HG02571 (cell line): ENCODE measurements at regions not wholly inside any gene's neighbourhood (a gene's known extent, or its start where the extent isn't known, plus 50 kb on each side); places are given as distances from the start of the nearest gene placed in this dataset.
"Not testable (repeated sequence)": the region's sequence is repeated elsewhere in the genome, so short reads cannot be mapped to it uniquely, and the experiment has no call there.

Source experiments
- ATAC-seq: cut with Tn5 transposase; IDR thresholded peaks from one replicate; pipeline ENCODE4 v1.9.1; 2021; ENCODE audit warnings: mild to moderate bottlenecking, moderate library complexity; ENCODE audit not compliant: unreplicated experiment

GRCh38 chr4:9505341-9505740 lies 61.1 kb downstream of the DEFB131A start:
- ATAC-seq: not testable (repeated sequence)

GRCh38 chr4:9506672-9507071 lies 62.5 kb downstream of the DEFB131A start:
- ATAC-seq: not testable (repeated sequence)

DNA sequence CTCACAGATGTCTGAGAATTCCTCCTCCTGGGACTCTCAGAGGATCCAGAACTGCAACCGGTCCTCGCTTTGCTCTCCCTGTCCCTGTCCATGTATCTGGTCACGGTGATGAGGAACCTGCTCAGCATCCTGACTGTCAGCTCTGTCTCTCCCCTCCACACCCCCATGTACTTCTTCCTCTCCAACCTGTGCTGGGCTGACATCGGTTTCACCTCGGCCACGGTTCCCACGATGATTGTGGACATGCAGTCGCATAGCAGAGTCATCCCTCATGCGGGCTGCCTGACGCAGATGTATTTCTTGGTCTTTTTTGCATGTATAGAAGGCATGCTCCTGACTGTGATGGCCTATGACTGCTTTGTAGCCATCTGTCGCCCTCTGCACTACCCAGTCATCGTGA lies 68.7 kb downstream of the DEFB131A start:
- not testable (repeated sequence) for ATAC-seq

- not testable (repeated sequence) for ATAC-seq
Observed at GRCh38 chr4:9519631-9520030, 75.4 kb downstream of the DEFB131A start.

- not testable (repeated sequence) for ATAC-seq
Observed at GRCh38 chr4:9522903-9523302, 78.7 kb downstream of the DEFB131A start.

DNA sequence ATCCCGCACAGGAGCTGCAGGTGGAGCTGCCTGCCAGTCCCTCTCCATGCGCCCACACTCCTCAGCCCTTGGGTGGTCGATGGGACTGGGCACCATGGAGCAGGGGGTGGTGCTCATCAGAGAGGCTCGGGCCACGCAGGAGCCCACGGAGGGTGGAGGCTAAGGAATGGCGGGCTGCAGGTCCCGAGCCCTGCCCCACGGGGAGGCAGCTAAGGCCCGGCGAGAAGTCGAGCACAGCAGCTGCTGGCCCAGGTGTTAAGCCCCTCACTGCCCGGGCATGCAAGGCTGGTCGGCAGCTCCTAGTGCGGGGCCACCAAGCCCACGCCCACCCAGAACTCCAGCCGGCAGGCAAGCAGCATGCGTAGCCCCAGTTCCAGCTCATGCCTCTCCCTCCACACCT lies 80.2 kb downstream of the DEFB131A start:
- ATAC-seq: not testable (repeated sequence)

- ATAC-seq: not testable (repeated sequence)
Observed at GRCh38 chr4:9532134-9532862, 88.1 kb downstream of the DEFB131A start.

DNA sequence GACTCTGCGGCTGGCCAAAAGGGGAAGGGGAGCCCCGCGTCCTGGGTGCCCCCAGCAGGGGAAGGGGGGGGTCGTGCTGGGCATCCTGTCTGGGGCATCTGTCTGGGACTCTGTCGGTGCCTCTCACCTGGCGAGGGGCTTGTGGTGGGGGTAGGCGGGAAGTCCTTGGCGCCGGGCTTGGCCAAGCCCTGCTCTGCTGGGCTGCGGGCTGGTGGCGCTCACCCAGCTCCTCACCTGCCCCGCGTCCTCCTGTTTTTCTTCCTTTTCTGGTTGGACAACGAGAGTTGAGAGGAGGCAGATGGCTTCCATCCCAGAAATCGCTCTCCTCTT lies 88.6 kb downstream of the DEFB131A start:
- ATAC-seq: not testable (repeated sequence)

DNA sequence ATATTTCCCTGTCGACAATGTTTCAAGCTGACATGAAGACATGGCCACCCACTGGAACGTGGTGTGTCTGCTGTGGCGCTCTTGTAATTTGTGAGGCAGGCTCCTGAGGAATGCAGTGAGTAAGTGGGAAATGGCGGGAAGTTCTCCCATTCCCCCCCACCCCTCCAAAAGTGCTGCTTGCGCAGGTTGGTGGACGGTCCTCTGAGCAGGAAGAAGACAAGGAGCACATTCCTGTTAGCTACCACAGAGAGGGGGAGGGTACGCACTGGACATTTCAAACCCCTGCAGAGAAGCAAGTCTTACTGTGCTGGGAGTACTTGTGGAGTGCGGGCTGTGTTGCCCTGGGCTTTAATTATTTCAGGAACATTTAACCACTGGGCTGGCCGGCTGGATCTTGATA lies 92.9 kb downstream of the DEFB131A start:
- not testable (repeated sequence) for ATAC-seq

- not testable (repeated sequence) for ATAC-seq
Observed at GRCh38 chr4:9539939-9540520, 95.8 kb downstream of the DEFB131A start.

- ATAC-seq: not testable (repeated sequence)
Observed at GRCh38 chr4:9541388-9541915, 97.2 kb downstream of the DEFB131A start.

GRCh38 chr4:9544851-9545250 lies 100.6 kb downstream of the DEFB131A start:
- ATAC-seq: not testable (repeated sequence)

DNA sequence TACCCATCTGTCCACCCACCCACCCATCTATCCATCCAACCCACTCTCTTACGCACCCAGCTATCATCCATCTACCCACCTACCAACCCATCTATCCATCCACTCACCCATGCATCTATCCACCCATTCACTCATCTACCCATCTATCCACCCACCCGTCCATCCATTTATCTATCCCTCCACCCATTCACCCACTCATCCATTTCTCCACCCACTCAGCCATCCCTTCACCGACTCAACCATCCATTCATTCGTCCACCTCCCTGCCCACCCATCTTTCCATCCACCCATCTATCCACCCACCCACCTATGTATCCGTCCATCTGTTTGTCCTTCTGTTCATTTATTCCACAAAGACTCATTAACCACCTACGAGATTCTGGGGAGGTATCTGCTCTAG lies 103.3 kb downstream of the DEFB131A start:
- ATAC-seq: not testable (repeated sequence)

DNA sequence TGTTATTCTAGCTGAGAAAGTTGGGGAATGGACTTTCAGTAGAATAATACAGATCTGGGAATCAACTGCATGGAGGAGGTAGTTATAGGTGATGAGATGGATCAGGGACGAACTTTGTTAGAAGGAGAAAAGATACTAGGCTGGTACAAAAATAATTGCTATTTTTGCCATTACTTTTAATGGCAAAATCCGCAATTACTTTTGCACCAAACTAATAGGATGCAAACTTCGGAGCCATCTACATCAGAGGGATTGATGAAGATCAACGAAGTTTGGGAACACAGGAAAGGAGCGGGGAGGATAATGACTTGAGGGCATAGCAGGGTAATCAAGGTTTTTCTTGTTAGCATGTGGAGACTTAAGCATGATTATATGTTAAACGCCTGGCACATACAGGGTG lies 111.9 kb downstream of the DEFB131A start:
- ATAC-seq: not testable (repeated sequence)

- not testable (repeated sequence) for ATAC-seq
Observed at GRCh38 chr4:9577869-9578268, 133.7 kb downstream of the DEFB131A start.

- not testable (repeated sequence) for ATAC-seq
Observed at GRCh38 chr4:9582880-9583279, 138.7 kb downstream of the DEFB131A start.

- ATAC-seq: no peak
Observed at GRCh38 chr4:9592010-9592409, 147.8 kb downstream of the DEFB131A start.

DNA sequence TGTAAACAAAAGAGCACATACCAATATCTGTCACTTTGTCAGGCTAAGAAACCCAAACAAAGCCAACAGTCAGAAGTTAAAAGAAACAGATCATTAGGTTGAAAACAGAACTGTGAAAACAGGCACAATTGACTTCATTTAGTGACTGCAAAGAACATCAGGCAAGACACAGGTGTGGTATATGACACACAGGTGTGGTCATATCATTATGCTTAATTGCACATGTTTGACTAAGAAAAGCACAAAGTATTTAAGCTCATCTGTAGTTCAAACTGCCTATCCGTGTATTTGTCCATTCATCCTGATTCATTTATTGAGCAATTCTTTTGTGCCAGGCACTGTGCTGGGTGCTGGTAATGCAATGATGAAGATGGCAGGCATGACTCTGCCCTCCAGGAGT lies 150.7 kb downstream of the DEFB131A start:
- ATAC-seq: no peak

DNA sequence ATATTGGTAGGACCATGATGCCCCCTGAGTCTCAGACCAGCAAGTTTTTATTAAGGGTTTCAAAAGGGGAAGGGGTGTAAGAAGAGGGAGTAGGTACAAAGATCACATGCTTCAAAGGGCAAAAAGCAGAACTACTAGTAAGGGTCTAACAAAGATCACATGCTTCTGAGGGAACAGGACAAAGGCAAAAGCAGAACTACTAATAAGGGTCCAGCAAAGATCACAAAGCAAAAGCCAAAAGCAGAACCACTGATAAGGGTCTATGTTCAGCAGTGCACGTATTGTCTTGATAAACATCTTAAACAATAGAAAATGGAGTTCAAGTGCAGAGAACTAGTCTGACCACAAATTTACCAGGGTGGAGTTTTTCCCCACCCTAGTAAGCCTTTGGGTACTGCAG lies 151.3 kb downstream of the DEFB131A start:
- ATAC-seq: not testable (repeated sequence)

GRCh38 chr4:9599266-9599665 lies 155.1 kb downstream of the DEFB131A start:
- no peak for ATAC-seq

DNA sequence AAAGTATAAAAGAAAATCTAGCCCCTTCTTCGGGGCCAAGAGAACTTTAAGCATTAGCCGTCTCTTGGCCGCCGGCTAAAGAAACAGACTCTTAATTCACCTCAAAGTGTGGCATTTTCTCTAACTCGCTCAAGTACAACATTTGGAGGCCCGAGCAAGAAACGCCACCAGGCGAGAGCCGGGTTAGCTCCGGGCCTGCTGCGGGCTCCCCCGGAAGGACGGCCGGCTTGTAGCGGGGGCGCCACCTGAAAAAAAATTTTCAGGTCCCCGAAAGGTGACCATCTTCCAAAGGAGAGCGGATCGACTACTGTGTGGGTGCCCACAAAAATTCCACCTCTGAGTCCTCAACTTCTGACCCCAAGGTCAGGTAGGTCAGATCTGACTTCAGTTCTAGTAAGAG lies 156.0 kb downstream of the DEFB131A start:
- no peak for ATAC-seq

- ATAC-seq: no peak
Observed at GRCh38 chr4:9602389-9602914, 158.2 kb downstream of the DEFB131A start.
